Activated CD4-positive, CD25-positive, alpha-beta regulatory T cell treated with anti-CD3 and anti-CD28 coated beads, Interleukin-2, amount 50 U/mL, for 72 hours (primary cell): ENCODE measurements at regions not wholly inside any gene's neighbourhood (a gene's known extent, or its start where the extent isn't known, plus 50 kb on each side); places are given as distances from the start of the nearest gene placed in this dataset.
A peak's percentile ranks its signal among the peaks of the same experiment; 100 is the strongest.

Experiments
- DNase-seq: peaks from one replicate; pipeline ENCODE4 v3.0.0; 2021

- no peak for DNase-seq
Observed at GRCh38 chr10:113967126-113967525, 76.5 kb upstream of the ADRB1 start.

GRCh38 chr10:113970641-113971040 is 73.0 kb upstream of the ADRB1 start:
- no peak for DNase-seq

GRCh38 chr10:113971349-113971973 is 72.2 kb upstream of the ADRB1 start:
- no peak for DNase-seq

- DNase-seq: no peak
Observed at GRCh38 chr10:113977174-113977573, 66.5 kb upstream of the ADRB1 start.

- DNase-seq: no peak
Observed at GRCh38 chr10:113978802-113979201, 64.9 kb upstream of the ADRB1 start.

- DNase-seq: no peak
Observed at GRCh38 chr10:113979409-113979808, 64.3 kb upstream of the ADRB1 start.

- no peak for DNase-seq
Observed at GRCh38 chr10:113980408-113981087, 63.1 kb upstream of the ADRB1 start.

- DNase-seq: no peak
Observed at GRCh38 chr10:113982296-113982695, 61.4 kb upstream of the ADRB1 start.

GRCh38 chr10:113982769-113983168 is 60.9 kb upstream of the ADRB1 start:
- DNase-seq: no peak

GRCh38 chr10:113983552-113983951 is 60.1 kb upstream of the ADRB1 start:
- DNase-seq: no peak

- no peak for DNase-seq
Observed at GRCh38 chr10:113985297-113985844, 58.3 kb upstream of the ADRB1 start.

- no peak for DNase-seq
Observed at GRCh38 chr10:113986316-113986715, 57.4 kb upstream of the ADRB1 start.

GRCh38 chr10:113987156-113987555 is 56.5 kb upstream of the ADRB1 start:
- DNase-seq: no peak

- DNase-seq: no peak
Observed at GRCh38 chr10:113987805-113988204, 55.9 kb upstream of the ADRB1 start.

- DNase-seq: no peak
Observed at GRCh38 chr10:113988535-113988934, 55.1 kb upstream of the ADRB1 start.

GRCh38 chr10:113991091-113991860 is 52.4 kb upstream of the ADRB1 start:
- peak; percentile 46 for DNase-seq

GRCh38 chr10:113992471-113993011 is 51.1 kb upstream of the ADRB1 start:
- no peak for DNase-seq

- DNase-seq: no peak
Observed at GRCh38 chr10:113993489-113993991, 50.1 kb upstream of the ADRB1 start.
